PFSK-1 (cell line): ENCODE measurements at regions not wholly inside any gene's neighbourhood (a gene's known extent, or its start where the extent isn't known, plus 50 kb on each side); places are given as distances from the start of the nearest gene placed in this dataset.

Experiments used
- POLR2AphosphoS5 ChIP-seq: IDR thresholded peaks from 2 replicates; pipeline ENCODE4 v1.6.1; 2012; ENCODE audit warnings: low read depth, mild to moderate bottlenecking, control low read depth, low read length, moderate library complexity
- REST ChIP-seq, 2 experiments: IDR thresholded peaks; 2 replicates each; pipeline versions ENCODE4 v1.6.1 to v1.8.0; 2011 to 2012; ENCODE audit warnings: low read depth in 2 of 2, low read length in 2 of 2, control low read depth in 1 of 2, inconsistent platforms in 1 of 2, mild to moderate bottlenecking in 1 of 2, moderate library complexity in 1 of 2; ENCODE audit not compliant: insufficient read depth in 1 of 2
- SIN3A ChIP-seq: IDR thresholded peaks from 2 replicates; pipeline ENCODE4 v1.6.1; 2012; ENCODE audit warnings: mild to moderate bottlenecking, low read length, moderate library complexity, borderline replicate concordance; ENCODE audit not compliant: insufficient read depth
- TAF1 ChIP-seq: IDR thresholded peaks from 2 replicates; pipeline ENCODE4 v1.6.1; 2012; ENCODE audit warnings: low read length, control low read depth, borderline replicate concordance; ENCODE audit not compliant: insufficient read depth

GRCh38 chr13:80742033-80742432 lies 401.1 kb upstream of the SPRY2 start:
- TF ChIP-seq POLR2AphosphoS5 (no peak), REST (IDR thresholded peaks at IDR 0.05; ENCODE audit: insufficient read depth in 1 of 2, low read depth in 2 of 2, low read length in 2 of 2) (no peak), SIN3A (no peak), TAF1 (no peak)
